ENCODE measurements at regions not wholly inside any gene's neighbourhood (a gene's known extent, or its start where the extent isn't known, plus 50 kb on each side); places are given as distances from the start of the nearest gene placed in this dataset.
"Not testable (repeated sequence)": the region's sequence is repeated elsewhere in the genome, so short reads cannot be mapped to it uniquely, and the experiment has no call there.

DNA sequence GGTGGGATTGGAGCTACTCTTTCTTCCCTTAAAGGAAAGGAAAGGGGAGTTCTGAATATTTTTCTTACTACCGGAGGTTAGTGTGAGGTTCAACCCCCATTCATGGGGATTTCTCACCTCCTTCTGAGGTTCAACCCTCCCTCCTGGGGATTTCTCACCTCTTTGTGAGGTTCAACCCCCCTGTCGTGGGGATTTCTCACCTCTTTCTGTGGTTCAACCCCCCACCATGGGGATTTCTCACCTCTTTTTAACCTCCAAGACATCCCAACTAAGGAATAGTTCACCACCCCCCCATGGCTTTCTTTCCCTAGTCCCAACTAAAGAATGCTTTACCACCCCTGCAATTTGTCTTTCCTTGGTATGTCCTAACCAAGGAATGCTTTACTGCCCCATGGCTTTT is 520.3 kb downstream of the EDEM1 start:
- no peak overlapping the region for H3K4me3 ChIP-seq (ENCODE audit: low read depth, poor library complexity, severe bottlenecking)
- 57 to 59% methylated on average over 2 of the region's 2 CpGs for WGBS, 2 donors
- TF ChIP-seq POLR2A (IDR thresholded peaks at IDR 0.05): no peak
- TF ChIP-seq, protein P1, sequence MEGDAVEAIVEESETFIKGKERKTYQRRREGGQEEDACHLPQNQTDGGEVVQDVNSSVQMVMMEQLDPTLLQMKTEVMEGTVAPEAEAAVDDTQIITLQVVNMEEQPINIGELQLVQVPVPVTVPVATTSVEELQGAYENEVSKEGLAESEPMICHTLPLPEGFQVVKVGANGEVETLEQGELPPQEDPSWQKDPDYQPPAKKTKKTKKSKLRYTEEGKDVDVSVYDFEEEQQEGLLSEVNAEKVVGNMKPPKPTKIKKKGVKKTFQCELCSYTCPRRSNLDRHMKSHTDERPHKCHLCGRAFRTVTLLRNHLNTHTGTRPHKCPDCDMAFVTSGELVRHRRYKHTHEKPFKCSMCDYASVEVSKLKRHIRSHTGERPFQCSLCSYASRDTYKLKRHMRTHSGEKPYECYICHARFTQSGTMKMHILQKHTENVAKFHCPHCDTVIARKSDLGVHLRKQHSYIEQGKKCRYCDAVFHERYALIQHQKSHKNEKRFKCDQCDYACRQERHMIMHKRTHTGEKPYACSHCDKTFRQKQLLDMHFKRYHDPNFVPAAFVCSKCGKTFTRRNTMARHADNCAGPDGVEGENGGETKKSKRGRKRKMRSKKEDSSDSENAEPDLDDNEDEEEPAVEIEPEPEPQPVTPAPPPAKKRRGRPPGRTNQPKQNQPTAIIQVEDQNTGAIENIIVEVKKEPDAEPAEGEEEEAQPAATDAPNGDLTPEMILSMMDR (IDR thresholded peaks at IDR 0.05): no peak
- intact Hi-C loops (cut with DNase I; ENCODE audit: low total_unique reads): no loop called here
- DNase-seq (ENCODE audit: low spot score in 2 of 2): no peak

DNA sequence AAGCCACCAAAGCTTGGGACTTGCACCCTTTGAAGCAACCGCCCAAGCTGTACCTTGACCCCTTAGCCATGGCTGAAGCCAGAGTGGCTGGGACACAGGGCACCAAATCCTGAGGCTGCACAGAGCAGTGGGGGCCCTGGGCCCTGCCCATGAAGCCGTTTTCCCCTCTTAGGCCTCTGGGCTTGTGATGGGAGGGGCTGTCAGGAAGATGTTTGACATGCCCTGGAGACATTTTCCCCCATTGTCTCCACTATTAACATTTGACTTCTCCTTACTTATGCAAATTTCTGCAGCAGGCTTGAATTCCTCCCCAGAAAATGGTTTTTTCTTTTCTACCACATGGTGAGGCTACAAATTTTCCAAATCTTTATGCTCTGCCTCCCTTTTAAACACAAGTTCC is 522.2 kb downstream of the EDEM1 start:
- 44 to 50% methylated on average over 2 of the region's 2 CpGs for WGBS, 2 donors
- no peak overlapping the region for H3K4me3 ChIP-seq (ENCODE audit: low read depth, poor library complexity, severe bottlenecking)
- TF ChIP-seq POLR2A (IDR thresholded peaks at IDR 0.05): no peak
- TF ChIP-seq, protein P1 (IDR thresholded peaks at IDR 0.05): no peak
- DNase-seq (ENCODE audit: low spot score in 2 of 2): no peak
- intact Hi-C loops (cut with DNase I; ENCODE audit: low total_unique reads): no loop called here

DNA sequence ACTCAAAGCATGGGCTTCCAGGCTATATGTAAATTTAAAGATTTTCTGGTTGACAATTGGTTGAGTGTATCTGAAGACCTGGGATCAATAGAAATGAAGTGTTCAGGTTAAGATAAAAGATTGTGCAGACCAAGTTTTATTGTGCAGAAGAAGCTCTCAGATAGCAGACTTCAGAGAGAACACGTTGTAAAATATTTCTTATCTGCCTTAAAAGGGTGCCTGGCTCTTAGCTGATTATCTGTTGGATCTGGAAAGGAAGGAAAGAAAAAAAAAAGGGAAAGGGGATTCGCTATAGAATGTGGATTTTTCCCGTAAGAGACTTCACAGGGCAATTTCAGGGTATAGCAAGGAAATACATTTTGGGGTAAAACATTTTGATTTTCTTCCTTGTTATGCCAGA is 523.2 kb downstream of the EDEM1 start:
- WGBS, 2 donors: 45 to 65% methylated on average over 3 of the region's 3 CpGs
- DNase-seq (ENCODE audit: low spot score in 2 of 2): no peak
- TF ChIP-seq POLR2A (IDR thresholded peaks at IDR 0.05): no peak
- TF ChIP-seq, protein P1 (IDR thresholded peaks at IDR 0.05): no peak
- intact Hi-C loops (cut with DNase I; ENCODE audit: low total_unique reads): no loop called here
- H3K4me3 ChIP-seq (ENCODE audit: low read depth, poor library complexity, severe bottlenecking): no peak overlapping the region

GRCh38 chr3:5717254-5717653 is 529.7 kb downstream of the EDEM1 start:
- TF ChIP-seq POLR2A (IDR thresholded peaks at IDR 0.05): no peak
- TF ChIP-seq, protein P1 (IDR thresholded peaks at IDR 0.05): no peak
- no peak overlapping the region for H3K4me3 ChIP-seq (ENCODE audit: low read depth, poor library complexity, severe bottlenecking)
- 60 to 75% methylated on average over 1 of the region's 1 CpG for WGBS, 2 donors
- intact Hi-C loops (cut with DNase I; ENCODE audit: low total_unique reads): no loop called here
- DNase-seq (ENCODE audit: low spot score in 2 of 2): no peak

- DNase-seq (ENCODE audit: low spot score in 2 of 2); H3K4me3 ChIP-seq (ENCODE audit: low read depth, poor library complexity, severe bottlenecking); intact Hi-C loops (cut with DNase I; ENCODE audit: low total_unique reads): not testable (repeated sequence)
These were observed 532.2 kb downstream of the EDEM1 start for GRCh38 chr3:5719668-5720067.

DNA sequence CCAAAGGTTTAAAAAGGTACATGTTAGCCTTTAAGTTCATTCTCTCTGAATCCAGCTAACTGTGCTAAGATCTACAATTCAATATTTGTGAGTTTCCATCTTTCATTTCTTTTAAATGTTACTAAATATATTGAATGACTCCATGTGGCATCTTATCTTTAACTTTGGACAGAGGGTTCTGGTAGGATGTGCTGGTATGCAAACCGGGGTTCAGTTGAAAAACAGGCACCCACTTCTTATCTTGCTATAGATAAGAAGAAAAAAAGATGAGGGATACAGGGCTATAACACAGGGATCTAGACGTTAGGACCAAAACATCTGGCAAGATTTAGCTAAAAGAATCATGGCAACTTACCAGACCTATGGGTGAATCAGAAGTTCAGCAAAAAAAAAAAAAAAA is 538.3 kb downstream of the EDEM1 start:
- DNase-seq (ENCODE audit: low spot score in 2 of 2): no peak
- H3K4me3 ChIP-seq (ENCODE audit: low read depth, poor library complexity, severe bottlenecking): no peak overlapping the region
- no peak for TF ChIP-seq POLR2A (IDR thresholded peaks at IDR 0.05)
- TF ChIP-seq, protein P1 (IDR thresholded peaks at IDR 0.05): no peak
- 54 to 59% methylated on average over 2 of the region's 2 CpGs for WGBS, 2 donors
- intact Hi-C loops (cut with DNase I; ENCODE audit: low total_unique reads): no loop called here
